Activated CD8-positive, alpha-beta memory T cell treated with anti-CD3 and anti-CD28 coated beads, Interleukin-2, amount 50 U/mL, for 4 hours (primary cell): ENCODE measurements at regions not wholly inside any gene's neighbourhood (a gene's known extent, or its start where the extent isn't known, plus 50 kb on each side); places are given as distances from the start of the nearest gene placed in this dataset.

ENCODE experiments used
- DNase-seq: peaks from one replicate; pipeline ENCODE4 v3.0.0-alpha.2; 2020

- DNase-seq, result no peak
Measured at GRCh38 chr4:81574991-81575390, 103.3 kb upstream of the RASGEF1B start.

DNA sequence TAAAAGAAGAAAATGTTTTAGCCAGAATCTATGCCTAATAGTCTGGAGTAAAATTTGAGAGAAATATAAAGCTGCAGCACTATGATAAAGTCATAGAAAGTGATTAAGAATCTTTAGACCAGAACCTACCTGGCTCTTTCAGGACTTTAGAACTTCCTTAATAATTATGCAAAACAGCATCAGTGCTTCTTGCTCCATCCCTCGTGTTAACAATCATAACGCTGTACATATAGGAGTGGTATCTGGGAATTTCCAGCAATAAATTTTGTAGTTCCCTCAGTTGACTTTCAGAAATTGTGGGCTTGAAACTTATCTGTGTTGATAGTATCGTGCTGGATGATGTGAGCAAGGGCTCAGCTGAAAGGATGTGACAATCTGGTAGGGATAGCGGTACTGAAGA, 102.1 kb upstream of the RASGEF1B start:
- DNase-seq, result no peak

DNA sequence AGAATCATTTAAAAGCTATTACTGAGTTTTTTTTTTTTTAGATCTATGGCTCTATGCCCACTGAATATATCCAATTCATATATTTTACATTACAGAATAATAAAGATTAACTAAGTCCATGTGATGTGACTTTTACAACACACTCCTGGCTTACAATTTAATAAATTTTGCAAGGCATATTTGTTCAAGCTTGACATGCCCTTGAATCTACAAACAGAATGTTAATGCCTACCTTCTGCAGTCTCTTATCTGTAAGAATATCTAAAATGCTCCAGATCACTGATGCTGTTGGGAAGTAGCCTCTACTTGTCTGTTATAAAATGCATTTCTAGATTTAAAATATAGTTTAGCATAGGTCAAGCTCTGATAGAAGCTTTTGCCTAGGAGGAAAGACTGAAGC, 100.7 kb upstream of the RASGEF1B start:
- DNase-seq, result no peak

- DNase-seq, result no peak
Measured at GRCh38 chr4:81571105-81571504, 99.4 kb upstream of the RASGEF1B start.

GRCh38 chr4:81566161-81566591, 94.5 kb upstream of the RASGEF1B start:
- DNase-seq, result no peak

DNA sequence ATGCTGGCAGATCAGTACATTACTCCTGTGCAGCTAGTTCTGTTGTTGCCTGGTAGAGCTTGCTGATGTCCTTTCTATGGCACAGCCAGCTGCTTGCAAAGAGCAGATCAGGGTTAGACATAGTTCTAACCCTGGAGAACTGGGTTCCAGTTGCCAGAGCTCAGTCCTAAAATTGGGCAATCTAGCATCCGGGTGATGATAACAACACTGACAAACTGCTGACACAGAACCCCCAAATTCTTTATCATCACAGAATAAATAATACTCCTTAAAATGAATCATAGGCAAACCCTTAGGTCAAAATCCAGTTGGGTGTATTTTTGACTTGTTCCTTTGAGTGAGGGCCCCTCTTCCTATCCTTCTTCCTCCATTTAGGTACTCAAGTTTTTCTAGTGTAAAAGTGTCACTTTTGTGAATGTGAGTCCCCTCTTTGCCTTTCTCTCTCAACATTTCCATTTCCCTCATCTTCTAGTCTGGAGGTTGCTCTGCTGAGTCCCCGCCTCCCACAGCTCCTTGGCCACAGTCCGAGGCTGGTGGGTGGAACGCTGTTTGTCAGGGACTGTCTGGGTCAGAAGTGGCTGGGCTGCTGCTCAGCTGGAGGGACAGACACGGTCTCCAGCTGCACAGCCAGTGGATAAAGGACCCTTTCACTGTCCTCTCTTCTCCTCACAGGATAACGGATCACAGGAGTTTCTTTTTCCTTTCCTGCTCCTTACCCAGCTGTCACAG, 93.6 kb upstream of the RASGEF1B start:
- no peak for DNase-seq

DNA sequence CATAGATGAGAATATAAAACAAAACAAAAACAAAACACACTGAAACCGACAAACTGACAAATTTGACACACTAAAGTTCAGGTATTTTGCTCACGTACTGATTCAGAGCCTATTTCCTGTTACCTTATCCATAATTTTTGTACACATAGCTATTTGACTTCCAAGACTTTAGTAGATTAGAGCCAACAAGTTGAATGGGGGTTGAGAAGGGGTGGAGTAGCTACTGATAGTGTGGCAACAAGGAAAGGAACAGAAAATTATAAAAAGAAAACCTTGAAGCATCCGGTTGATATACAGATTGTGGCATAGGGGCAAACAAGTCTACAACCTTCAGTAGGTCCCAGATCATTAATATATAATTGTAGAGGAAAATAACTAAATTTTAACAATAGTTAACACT, 92.3 kb upstream of the RASGEF1B start:
- no peak for DNase-seq

DNA sequence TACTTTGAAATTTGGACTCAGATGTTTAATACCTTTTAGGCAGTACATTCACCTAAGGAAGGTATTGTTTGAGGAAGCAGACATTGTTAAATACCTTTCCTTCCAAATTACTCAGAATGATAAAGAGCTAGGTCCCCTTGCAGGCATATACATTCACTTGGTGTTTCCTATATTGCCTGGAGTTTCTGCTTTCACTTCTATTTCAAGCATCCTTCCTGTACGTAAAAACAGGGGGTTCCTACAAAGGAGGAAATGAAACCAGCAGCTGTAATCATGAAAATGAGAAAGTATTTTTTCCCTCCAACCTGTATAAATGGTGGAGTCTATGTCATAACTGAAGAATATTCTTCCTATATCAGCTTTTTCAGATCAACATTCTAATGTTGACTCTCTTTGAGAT, 90.4 kb upstream of the RASGEF1B start:
- no peak for DNase-seq

GRCh38 chr4:81557306-81557705, 85.6 kb upstream of the RASGEF1B start:
- no peak for DNase-seq

- DNase-seq, result no peak
Measured at GRCh38 chr4:81555489-81555888, 83.8 kb upstream of the RASGEF1B start.

- DNase-seq, result no peak
Measured at GRCh38 chr4:81552086-81552485, 80.4 kb upstream of the RASGEF1B start.

GRCh38 chr4:81550388-81550859, 78.7 kb upstream of the RASGEF1B start:
- no peak for DNase-seq

GRCh38 chr4:81549984-81550383, 78.3 kb upstream of the RASGEF1B start:
- DNase-seq, result no peak

DNA sequence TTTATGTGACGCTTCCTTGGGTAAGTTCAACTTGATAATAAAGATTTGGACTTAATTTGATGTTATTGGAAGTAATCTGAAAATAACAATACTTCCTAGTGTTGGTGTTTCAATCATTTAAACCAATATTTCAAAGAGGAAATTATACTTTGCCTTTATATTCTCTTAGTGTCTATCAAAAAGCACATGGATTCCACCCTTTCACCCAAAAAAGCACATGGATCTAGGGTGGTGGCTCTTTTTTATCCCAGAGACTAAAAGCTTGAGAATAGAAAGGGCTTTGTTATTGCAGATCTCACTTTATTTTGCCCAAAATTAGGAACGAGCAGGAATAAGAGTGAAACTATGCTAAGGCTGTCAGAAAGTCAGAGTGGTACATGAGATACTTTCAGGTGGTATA, 75.1 kb upstream of the RASGEF1B start:
- no peak for DNase-seq

DNA sequence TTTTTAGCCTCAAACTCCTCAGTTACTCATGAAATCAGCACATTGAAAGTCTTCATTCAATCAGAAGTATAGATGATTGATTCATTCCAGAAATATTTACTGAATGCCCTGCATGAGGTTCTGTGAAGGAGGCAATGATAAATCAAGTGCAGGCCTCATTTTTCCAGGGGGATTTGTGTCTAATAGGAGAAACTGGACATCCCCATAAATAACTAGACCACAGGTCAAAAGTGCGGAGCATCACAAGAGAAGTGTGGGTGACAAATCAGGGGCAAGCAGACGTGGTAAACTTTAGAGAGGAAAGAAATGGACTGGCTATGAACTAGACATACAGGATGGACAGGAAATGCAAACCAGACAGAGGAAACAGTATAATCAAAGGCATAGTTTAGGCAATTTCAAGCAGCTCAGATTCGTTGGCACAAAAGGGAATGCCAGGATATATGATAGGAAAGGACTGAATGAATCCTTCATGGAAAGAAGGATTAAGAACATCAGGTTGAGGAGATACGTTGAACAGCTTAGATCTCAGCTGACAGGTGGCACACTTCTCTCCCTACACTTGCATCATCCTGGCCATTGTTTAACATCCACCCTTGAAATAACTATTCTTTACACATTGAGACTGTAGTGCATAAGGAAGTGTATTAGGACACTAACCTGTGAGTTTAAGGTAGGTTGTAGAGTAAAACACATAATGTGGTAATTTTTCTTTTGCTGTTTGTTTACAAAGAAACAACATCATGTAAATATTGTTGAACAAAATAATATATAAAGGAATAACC, 69.6 kb upstream of the RASGEF1B start:
- DNase-seq, result no peak

DNA sequence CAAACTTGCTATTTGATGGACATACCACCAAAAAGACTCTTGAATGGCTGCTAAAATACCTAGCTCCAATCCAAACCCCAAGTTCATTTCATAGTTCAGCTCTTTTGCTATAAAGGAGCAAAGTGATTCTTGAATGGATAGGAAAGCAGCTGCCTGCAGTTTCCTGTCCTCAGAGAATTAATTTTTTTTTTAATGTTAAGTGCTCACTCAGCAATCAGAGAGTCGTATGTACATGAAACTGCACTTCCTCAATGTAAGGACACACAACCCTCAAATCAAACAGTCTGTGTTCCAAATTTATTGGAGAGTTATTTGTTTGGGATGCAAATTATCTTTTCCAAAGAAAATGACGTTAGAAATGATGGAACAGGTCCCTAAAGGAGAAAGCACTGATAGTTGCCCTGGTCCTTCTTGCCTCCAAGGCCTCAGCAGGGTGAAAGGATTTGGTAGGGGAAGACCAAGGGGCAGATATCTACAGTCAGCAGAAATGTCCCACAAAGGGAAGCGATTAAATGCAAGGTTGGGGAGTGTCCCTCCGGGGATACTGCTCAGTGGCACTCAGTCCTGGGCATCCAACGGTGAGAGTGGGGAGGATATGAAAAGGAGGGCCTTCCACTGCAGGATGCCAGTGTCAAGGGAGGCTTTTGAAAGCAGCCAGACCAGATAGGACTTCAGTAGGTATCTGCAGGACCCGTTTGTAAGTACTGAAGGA, 67.2 kb upstream of the RASGEF1B start:
- DNase-seq, result no peak

DNA sequence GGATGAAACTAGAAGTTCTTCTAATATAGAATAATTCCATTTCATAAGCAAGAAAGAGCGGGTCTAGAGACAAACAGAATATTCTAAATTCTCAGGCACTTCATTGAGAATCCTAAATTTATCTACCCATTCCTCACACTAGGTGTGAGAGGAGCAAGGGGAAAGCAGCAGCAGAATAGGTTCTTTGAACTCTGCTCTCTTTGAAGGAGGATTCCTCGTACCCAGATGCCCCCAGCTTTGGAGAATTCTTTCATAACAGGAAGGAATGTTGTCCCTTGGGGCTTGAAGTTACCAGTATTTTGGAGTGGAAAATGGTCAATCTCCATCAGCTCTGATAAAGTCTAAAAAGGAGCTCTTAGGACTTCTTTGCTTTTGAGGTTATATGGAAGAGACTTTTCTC, 59.7 kb upstream of the RASGEF1B start:
- no peak for DNase-seq

GRCh38 chr4:81528979-81529378, 57.3 kb upstream of the RASGEF1B start:
- DNase-seq, result no peak

DNA sequence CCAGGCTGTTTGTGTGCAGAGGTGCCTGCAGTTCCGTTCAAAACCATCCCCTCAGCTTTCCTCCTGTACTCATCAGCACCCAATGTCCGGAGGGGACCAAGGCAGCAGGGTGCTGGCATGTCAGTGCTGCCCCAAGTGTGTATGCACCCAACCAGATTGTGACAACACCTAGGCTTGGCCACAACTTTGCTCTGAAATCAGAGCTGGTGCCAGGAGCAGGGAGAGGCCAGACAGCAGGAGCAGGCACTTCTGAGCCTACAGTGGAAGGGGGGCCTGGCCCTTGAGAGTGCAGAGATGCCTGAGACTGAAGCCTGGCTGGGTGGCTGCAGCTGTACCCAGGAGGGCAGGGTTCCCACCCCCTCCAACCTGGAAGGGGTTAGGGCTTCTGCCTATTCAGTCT, 56.5 kb upstream of the RASGEF1B start:
- DNase-seq, result no peak

- DNase-seq, result no peak
Measured at GRCh38 chr4:81527709-81528108, 56.0 kb upstream of the RASGEF1B start.

- no peak for DNase-seq
Measured at GRCh38 chr4:81527115-81527514, 55.4 kb upstream of the RASGEF1B start.

DNA sequence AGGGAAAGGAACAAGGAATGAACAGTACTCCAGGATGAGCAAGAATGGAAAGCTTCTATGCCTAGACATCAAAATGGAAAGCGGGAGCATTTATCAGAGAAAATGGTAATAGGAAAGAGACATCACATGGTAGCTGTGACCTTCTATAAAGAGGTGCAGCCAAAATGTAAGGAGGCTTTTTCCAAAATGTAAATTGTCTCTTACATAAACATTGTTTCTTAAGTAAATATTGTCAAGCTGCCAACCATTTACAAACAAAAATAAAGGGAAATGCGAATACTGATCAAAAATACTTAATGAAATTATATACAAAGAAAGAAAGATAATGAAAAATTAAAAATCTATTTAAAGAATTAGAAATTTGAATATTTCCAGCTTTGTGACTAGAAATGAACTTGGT, 55.0 kb upstream of the RASGEF1B start:
- DNase-seq, result no peak

GRCh38 chr4:81523672-81524327, 52.1 kb upstream of the RASGEF1B start:
- DNase-seq, result no peak
